Smooth muscle cell (in vitro differentiated cells): ENCODE measurements at regions not wholly inside any gene's neighbourhood (a gene's known extent, or its start where the extent isn't known, plus 50 kb on each side); places are given as distances from the start of the nearest gene placed in this dataset.

Experiments
- DNase-seq: peaks from one replicate; lab custom pipeline; 2025; ENCODE audit not compliant: unreplicated experiment; lab: John Stamatoyannopoulos, UW
- H2AFZ ChIP-seq: fragments of 200-600 bp; sonication (generic); 2 replicates; pipeline ENCODE4 v1.6.0; 2016; ENCODE audit warnings: antibody characterized with exemption, low read depth, mild to moderate bottlenecking
- H3F3A ChIP-seq: fragments of 200-600 bp; sonication (generic); 2 replicates; pipeline ENCODE4 v1.6.0; 2017; ENCODE audit warnings: antibody characterized with exemption, low read depth
- H3K27ac ChIP-seq: fragments of 200-600 bp; sonication (generic); 2 replicates; pipeline ENCODE4 v1.5.1; 2016; ENCODE audit warnings: low read depth, mild to moderate bottlenecking
- H3K27me3 ChIP-seq: fragments of 200-600 bp; sonication (generic); 2 replicates; pipeline ENCODE4 v1.6.1; 2016; ENCODE audit warnings: low read depth, mild to moderate bottlenecking
- H3K36me3 ChIP-seq: fragments of 200-600 bp; sonication (generic); 2 replicates; pipeline ENCODE4 v1.5.1; 2016; ENCODE audit warnings: low read depth
- H3K4me1 ChIP-seq: fragments of 200-600 bp; sonication (generic); 2 replicates; pipeline ENCODE4 v1.5.1; 2016; ENCODE audit warnings: low read depth
- H3K4me2 ChIP-seq: fragments of 200-600 bp; sonication (generic); 2 replicates; pipeline ENCODE4 v1.6.0; 2016; ENCODE audit warnings: mild to moderate bottlenecking
- H3K4me3 ChIP-seq: fragments of 200-600 bp; sonication (generic); 2 replicates; pipeline ENCODE4 v1.5.1; 2016; ENCODE audit warnings: mild to moderate bottlenecking
- H3K79me2 ChIP-seq: fragments of 200-600 bp; sonication (generic); 2 replicates; pipeline ENCODE4 v1.6.0; 2016; ENCODE audit warnings: low read depth, mild to moderate bottlenecking
- H3K9ac ChIP-seq: fragments of 200-600 bp; sonication (generic); 2 replicates; pipeline ENCODE4 v1.6.0; 2016; ENCODE audit warnings: low read depth
- H3K9me3 ChIP-seq: fragments of 200-600 bp; sonication (generic); replicated peaks from 2 replicates; pipeline ENCODE4 v1.5.1; 2016; ENCODE audit warnings: low read depth
- H4K20me1 ChIP-seq: fragments of 200-600 bp; sonication (generic); 2 replicates; pipeline ENCODE4 v1.6.0; 2016; ENCODE audit warnings: low read depth
- WGBS: methylation state at CpG from one replicate; pipeline ENCODE4 v1.1.7; 2016; ENCODE audit warnings: low lambda C conversion rate; 5-methylcytosine and 5-hydroxymethylcytosine counted together
- TF ChIP-seq, protein P1 (sequence below): fragments of 200-600 bp; sonication (generic); IDR thresholded peaks from 2 replicates; pipeline ENCODE4 v1.5.1; 2017; ENCODE audit warnings: borderline replicate concordance, mild to moderate bottlenecking, antibody characterized with exemption; ENCODE audit not compliant: insufficient read depth, poor library complexity, severe bottlenecking

DNA sequence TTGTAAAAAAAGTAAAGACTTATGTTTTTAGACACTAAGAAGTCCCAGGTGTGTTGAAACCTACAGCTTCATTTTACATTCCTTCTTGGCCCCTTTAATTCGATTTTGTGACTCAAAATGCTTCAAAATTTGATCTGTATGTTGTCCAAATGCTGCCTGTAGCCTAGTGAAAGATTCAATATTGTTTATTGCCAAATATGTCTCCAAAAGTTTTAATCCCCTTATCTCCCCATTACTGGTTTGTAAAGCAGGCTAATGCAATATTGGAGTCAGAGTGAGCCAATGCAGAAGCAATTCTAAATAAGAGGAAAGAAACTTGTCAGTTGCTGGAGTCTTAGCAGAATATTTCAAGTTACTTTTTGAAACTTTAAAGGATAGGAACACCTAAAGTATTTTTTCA lies 287.0 kb upstream of the ZC3H15 start:
- H3K4me2 ChIP-seq = no peak overlapping the region
- H3K79me2 ChIP-seq = no peaks in the 10 kb centered on the region
- no peaks in the 10 kb centered on the region for H4K20me1 ChIP-seq
- no peaks in the 10 kb centered on the region for H3K4me1 ChIP-seq
- WGBS = 75% methylated on average over 1 of the region's 1 CpG
- H3K27ac ChIP-seq = no peak overlapping the region
- no peaks in the 10 kb centered on the region for H3K27me3 ChIP-seq
- H3K4me3 ChIP-seq = no peak overlapping the region
- no peaks in the 10 kb centered on the region for H3K36me3 ChIP-seq
- no peak overlapping the region for H2AFZ ChIP-seq
- TF ChIP-seq, protein P1, sequence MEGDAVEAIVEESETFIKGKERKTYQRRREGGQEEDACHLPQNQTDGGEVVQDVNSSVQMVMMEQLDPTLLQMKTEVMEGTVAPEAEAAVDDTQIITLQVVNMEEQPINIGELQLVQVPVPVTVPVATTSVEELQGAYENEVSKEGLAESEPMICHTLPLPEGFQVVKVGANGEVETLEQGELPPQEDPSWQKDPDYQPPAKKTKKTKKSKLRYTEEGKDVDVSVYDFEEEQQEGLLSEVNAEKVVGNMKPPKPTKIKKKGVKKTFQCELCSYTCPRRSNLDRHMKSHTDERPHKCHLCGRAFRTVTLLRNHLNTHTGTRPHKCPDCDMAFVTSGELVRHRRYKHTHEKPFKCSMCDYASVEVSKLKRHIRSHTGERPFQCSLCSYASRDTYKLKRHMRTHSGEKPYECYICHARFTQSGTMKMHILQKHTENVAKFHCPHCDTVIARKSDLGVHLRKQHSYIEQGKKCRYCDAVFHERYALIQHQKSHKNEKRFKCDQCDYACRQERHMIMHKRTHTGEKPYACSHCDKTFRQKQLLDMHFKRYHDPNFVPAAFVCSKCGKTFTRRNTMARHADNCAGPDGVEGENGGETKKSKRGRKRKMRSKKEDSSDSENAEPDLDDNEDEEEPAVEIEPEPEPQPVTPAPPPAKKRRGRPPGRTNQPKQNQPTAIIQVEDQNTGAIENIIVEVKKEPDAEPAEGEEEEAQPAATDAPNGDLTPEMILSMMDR = no peak
- no peak overlapping the region for H3K9ac ChIP-seq
- H3F3A ChIP-seq = no peaks in the 10 kb centered on the region
- no peaks in the 10 kb centered on the region for H3K9me3 ChIP-seq
- no peak for DNase-seq

DNA sequence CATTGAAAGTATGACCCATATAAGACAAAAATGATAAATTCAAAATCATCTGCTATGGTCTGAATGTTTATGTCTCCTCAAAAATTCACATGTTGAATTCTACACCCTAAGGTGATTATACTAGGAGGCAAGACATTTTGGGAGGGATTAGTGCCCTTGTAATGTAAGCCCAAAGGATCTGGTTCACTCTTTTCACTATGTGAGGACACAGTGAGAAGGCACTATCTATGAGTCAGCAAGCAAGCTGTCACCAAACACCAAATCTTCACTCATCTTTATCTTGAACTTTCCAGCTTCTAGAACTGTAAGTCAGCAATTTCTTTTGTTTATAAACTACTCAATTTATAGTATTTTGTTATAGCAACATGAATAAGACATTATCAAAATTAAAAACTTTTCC lies 284.7 kb upstream of the ZC3H15 start:
- Histone ChIP-seq H3K79me2 (no peaks in the 10 kb centered on the region), H3K4me1 (no peaks in the 10 kb centered on the region), H3K4me3 (no peak overlapping the region), H3K9ac (no peak overlapping the region), H3K27me3 (no peaks in the 10 kb centered on the region), H2AFZ (no peak overlapping the region), H3F3A (no peaks in the 10 kb centered on the region), H4K20me1 (no peaks in the 10 kb centered on the region), H3K4me2 (no peak overlapping the region), H3K27ac (no peak overlapping the region), H3K36me3 (no peaks in the 10 kb centered on the region), H3K9me3 (no peaks in the 10 kb centered on the region)
- no peak for DNase-seq
- TF ChIP-seq, protein P1 = no peak

DNA sequence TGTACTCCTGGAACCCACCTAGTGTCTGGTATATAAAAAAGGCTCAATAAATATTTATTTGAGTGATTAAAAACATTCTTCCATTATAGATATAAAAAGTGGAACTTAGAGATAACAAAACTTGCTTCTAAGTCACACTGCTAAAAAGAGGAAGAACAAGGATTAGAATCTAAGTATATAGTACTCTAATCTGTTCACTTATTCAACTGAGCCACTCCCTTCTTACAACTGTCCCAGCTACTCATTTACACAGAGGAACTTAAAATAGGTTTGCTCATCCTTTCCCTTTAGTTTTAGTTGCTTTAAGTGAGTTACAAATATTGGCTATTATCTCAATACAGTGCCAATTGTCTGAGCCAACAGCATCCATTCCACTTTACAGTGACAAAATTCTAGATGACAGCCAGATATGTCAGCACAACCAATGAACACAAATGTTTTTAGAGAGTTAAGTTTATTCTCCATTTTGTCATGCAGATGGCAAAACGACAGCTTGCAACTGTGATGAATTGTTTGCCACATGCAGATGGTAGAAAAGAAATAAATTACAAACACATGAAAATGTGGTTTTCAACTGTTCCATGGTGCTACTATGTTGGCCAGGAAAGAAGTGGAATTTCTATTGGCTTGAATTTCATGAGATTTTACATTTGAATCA lies 280.7 kb upstream of the ZC3H15 start:
- H3K9me3 ChIP-seq = no peaks in the 10 kb centered on the region
- H3K4me3 ChIP-seq = no peak overlapping the region
- WGBS = 74% methylated on average over 1 of the region's 1 CpG
- H3K27ac ChIP-seq = no peak overlapping the region
- no peak overlapping the region for H2AFZ ChIP-seq
- no peaks in the 10 kb centered on the region for H4K20me1 ChIP-seq
- no peak overlapping the region for H3K4me2 ChIP-seq
- no peak for DNase-seq
- H3K79me2 ChIP-seq = no peaks in the 10 kb centered on the region
- no peaks in the 10 kb centered on the region for H3K27me3 ChIP-seq
- TF ChIP-seq, protein P1 = no peak
- H3K4me1 ChIP-seq = no peaks in the 10 kb centered on the region
- no peaks in the 10 kb centered on the region for H3K36me3 ChIP-seq
- no peaks in the 10 kb centered on the region for H3F3A ChIP-seq
- H3K9ac ChIP-seq = no peak overlapping the region

DNA sequence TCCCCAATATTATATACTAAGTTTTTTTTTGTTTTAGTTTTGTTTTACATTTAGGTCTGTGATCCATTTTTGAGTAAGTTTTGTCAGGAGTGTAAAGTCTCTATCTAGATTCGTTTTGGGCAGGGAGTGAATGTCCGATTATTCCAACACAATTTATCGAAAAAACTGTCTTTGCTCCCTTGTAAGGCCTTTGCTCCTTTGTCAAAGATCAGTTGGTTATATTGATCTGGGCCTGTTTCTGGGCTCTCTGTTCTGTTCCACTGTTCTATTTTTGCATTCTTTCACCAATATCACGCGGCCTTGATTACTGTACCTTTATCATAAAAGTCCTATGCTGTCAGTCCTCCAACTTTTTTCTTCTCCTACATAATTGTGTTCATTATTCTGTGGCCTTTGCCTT lies 276.5 kb upstream of the ZC3H15 start:
- no peaks in the 10 kb centered on the region for H3K9me3 ChIP-seq
- no peak for DNase-seq
- 92% methylated on average over 5 of the region's 5 CpGs for WGBS
- H3K4me1 ChIP-seq = no peaks in the 10 kb centered on the region
- no peak overlapping the region for H3K9ac ChIP-seq
- H3K27me3 ChIP-seq = no peaks in the 10 kb centered on the region
- no peak overlapping the region for H3K27ac ChIP-seq
- no peaks in the 10 kb centered on the region for H3K36me3 ChIP-seq
- no peaks in the 10 kb centered on the region for H3F3A ChIP-seq
- H3K4me3 ChIP-seq = no peak overlapping the region
- H3K79me2 ChIP-seq = no peaks in the 10 kb centered on the region
- H3K4me2 ChIP-seq = no peak overlapping the region
- no peaks in the 10 kb centered on the region for H4K20me1 ChIP-seq
- no peak overlapping the region for H2AFZ ChIP-seq
- TF ChIP-seq, protein P1 = no peak
